HCT116 (cell line): ENCODE measurements at regions not wholly inside any gene's neighbourhood (a gene's known extent, or its start where the extent isn't known, plus 50 kb on each side); places are given as distances from the start of the nearest gene placed in this dataset.

Experiments
- ATAC-seq: fragments of 200-7000 bp; cut with Tn5 transposase; 2 replicates; pipeline ENCODE4 v1.9.1; 2020; ENCODE audit warnings: mild to moderate bottlenecking, moderate library complexity
- BruUV-seq: library from RNA; stranded (reverse); fragments of 400-500 nt; replicated peaks from 2 replicates; lab custom pipeline; 2021; lab: Mats Ljungman, UMichigan
- CTCF ChIA-PET: fragments of 300-600 bp; sonication (Branson Sonifier 250); formaldehyde crosslinking; loops from one replicate; lab custom pipeline; 2021; ENCODE audit warnings: antibody characterized with exemption; lab: Charles Lee
- POLR2A ChIA-PET: fragments of 300-600, 350-600 bp; sonication (Branson Sonifier 250); formaldehyde crosslinking; loops from one replicate; lab custom pipeline; 2021; ENCODE audit warnings: antibody characterized with exemption; lab: Charles Lee
- RAD21 ChIA-PET, 2 experiments: fragments of 300-600 bp; sonication (Branson Sonifier 250); formaldehyde crosslinking; loops; one replicate each; lab custom pipeline; 2023; ENCODE audit warnings: low total read pairs in 2 of 2; ENCODE audit not compliant: uncharacterized antibody in 2 of 2, unreplicated experiment in 2 of 2, low non-redundant PET in 1 of 2; lab: Charles Lee
- DNase-seq: peaks from one replicate; pipeline ENCODE4 v3.0.0-alpha.2; 2010; ENCODE audit warnings: low read depth, low spot score
- H2AFZ ChIP-seq: fragments of 200-600 bp; shearing (Covaris generic), sonication (generic); 2 replicates; pipeline ENCODE4 v1.6.1; 2017; ENCODE audit warnings: low read depth, mixed run types, mixed read lengths, antibody characterized with exemption, low read length; ENCODE audit not compliant: poor library complexity, severe bottlenecking
- H3K27ac ChIP-seq: 2 replicates; pipeline ENCODE4 v1.5.1; 2012; ENCODE audit warnings: low read depth, low read length
- H3K27me3 ChIP-seq: fragments of 200-600 bp; sonication (generic); 2 replicates; pipeline ENCODE4 v1.6.1; 2016; ENCODE audit warnings: mixed run types, low read length, mixed read lengths; ENCODE audit not compliant: insufficient read depth
- H3K36me3 ChIP-seq, 2 experiments: fragments of 200-500 bp in 1 of 2; fragments of 200-600 bp in 1 of 2; sonication (Bioruptor generic) in 1 of 2; sonication (generic) in 1 of 2; 2 replicates each; pipeline versions ENCODE4 v1.5.1 to v1.6.1; 2014 to 2016; ENCODE audit warnings: low read length in 2 of 2, inconsistent platforms in 1 of 2, mixed read lengths in 1 of 2, mixed run types in 1 of 2; ENCODE audit not compliant: insufficient read depth in 2 of 2, control insufficient read depth in 1 of 2
- H3K4me1 ChIP-seq, 2 experiments: fragments of 200-600 bp in 1 of 2; sonication (generic) in 1 of 2; 2 replicates each; pipeline versions ENCODE4 v1.5.1 to v1.6.1; 2012 to 2017; ENCODE audit warnings: low read length in 2 of 2, inconsistent platforms in 1 of 2, mild to moderate bottlenecking in 1 of 2, mixed read lengths in 1 of 2, mixed run types in 1 of 2, moderate library complexity in 1 of 2; ENCODE audit not compliant: insufficient read depth in 2 of 2, control insufficient read depth in 1 of 2
- H3K4me2 ChIP-seq: fragments of 200-600 bp; sonication (generic); 2 replicates; pipeline ENCODE4 v1.6.1; 2017; ENCODE audit warnings: mixed run types, low read length, mixed read lengths
- H3K4me3 ChIP-seq, 2 experiments: fragments of 200-600 bp in 1 of 2; sonication (generic) in 1 of 2; replicated peaks in 1 of 2; 2 replicates each; pipeline ENCODE4 v1.5.1; 2011 to 2016; ENCODE audit warnings: low read length in 2 of 2, control low read depth in 1 of 2, low read depth in 1 of 2, mild to moderate bottlenecking in 1 of 2, mixed read lengths in 1 of 2, mixed run types in 1 of 2
- H3K79me2 ChIP-seq: fragments of 200-600 bp; sonication (generic); 2 replicates; pipeline ENCODE4 v1.6.1; 2017; ENCODE audit warnings: mild to moderate bottlenecking, mixed run types, low read length, moderate library complexity, mixed read lengths; ENCODE audit not compliant: insufficient read depth
- H3K9ac ChIP-seq: fragments of 200-600 bp; sonication (generic); 2 replicates; pipeline ENCODE4 v1.6.1; 2016; ENCODE audit warnings: low read length, mixed read lengths
- H3K9me2 ChIP-seq: fragments of 200-600 bp; sonication (generic), shearing (Covaris generic); 2 replicates; pipeline ENCODE4 v1.6.1; 2017; ENCODE audit warnings: mixed run types, mild to moderate bottlenecking, moderate library complexity; ENCODE audit not compliant: insufficient read depth
- H3K9me3 ChIP-seq, 2 experiments: fragments of 200-500 bp in 1 of 2; fragments of 200-600 bp in 1 of 2; sonication (Bioruptor generic) in 1 of 2; sonication (generic) in 1 of 2; 2 replicates each; pipeline ENCODE4 v1.6.1; 2014 to 2017; ENCODE audit warnings: low read length in 2 of 2, mixed read lengths in 2 of 2, inconsistent platforms in 1 of 2, low read depth in 1 of 2, mild to moderate bottlenecking in 1 of 2, mixed run types in 1 of 2, moderate library complexity in 1 of 2; ENCODE audit not compliant: control insufficient read depth in 1 of 2, insufficient read depth in 1 of 2
- H4K20me1 ChIP-seq: fragments of 200-600 bp; sonication (generic), shearing (Covaris generic); 2 replicates; pipeline ENCODE4 v1.6.1; 2017; ENCODE audit warnings: mixed run types, mild to moderate bottlenecking, moderate library complexity; ENCODE audit not compliant: insufficient read depth
- MAX ChIP-seq: IDR thresholded peaks from 2 replicates; pipeline ENCODE4 v1.6.1; 2012
- POLR2A ChIP-seq: IDR thresholded peaks from 2 replicates; pipeline ENCODE4 v1.7.0; 2011; ENCODE audit warnings: borderline replicate concordance; ENCODE audit not compliant: insufficient read depth, insufficient read length; ENCODE audit errors: extremely low read depth
- intact Hi-C: fragments of 100-400 bp; cut with micrococcal nuclease; formaldehyde crosslinking; loops from 2 replicates; pipeline ENCODE4 v1.10.0; 2022
- TF ChIP-seq, protein P1 (sequence below): IDR thresholded peaks from 2 replicates; pipeline ENCODE4 v1.6.1; 2011; ENCODE audit warnings: mild to moderate bottlenecking, low read length, moderate library complexity; ENCODE audit not compliant: insufficient replicate concordance; ENCODE audit errors: extremely low read depth

DNA sequence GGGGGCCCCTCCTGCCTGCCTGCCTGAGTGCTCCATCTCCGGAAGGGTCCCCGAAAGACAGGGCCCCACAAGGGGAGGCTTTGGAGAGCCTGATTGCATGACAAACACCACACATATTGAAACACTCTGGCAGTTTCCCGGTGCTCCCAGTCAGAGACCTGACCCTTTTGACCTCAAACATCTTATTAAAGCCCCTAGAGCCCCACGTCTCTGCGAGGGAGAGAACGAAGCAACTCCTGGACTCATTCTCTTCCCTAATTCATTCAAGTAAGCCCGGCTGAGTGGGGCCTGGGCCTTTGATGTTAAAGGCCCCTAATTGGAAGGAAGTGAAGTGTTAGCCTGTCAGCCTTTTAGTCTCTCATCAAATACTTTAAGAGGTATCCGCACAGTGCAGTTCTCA, 335.6 kb downstream of the CYRIA start:
- no TSS peak for BruUV-seq
- ChIA-PET POLR2A (no interaction called here), RAD21 (no interaction called here), CTCF (no interaction called here)
- ATAC-seq (no peak), DNase-seq (no peak)
- Histone ChIP-seq H3K4me1 (no peaks in the 10 kb centered on the region), H2AFZ (no peak overlapping the region), H3K4me2 (no peak overlapping the region), H3K4me3 (no peak overlapping the region), H3K36me3 (no peaks in the 10 kb centered on the region), H3K9ac (no peak overlapping the region), H3K27me3 (peaks cover 9% of the 10 kb centered on the region; the same call in 1 of the 2 replicates), H3K79me2 (no peaks in the 10 kb centered on the region), H3K27ac (no peak overlapping the region), H4K20me1 (no peaks in the 10 kb centered on the region; the same call in 1 of the 2 replicates), H3K9me2 (no peaks in the 10 kb centered on the region), H3K9me3 (no peaks in the 10 kb centered on the region)
- no peak for TF ChIP-seq POLR2A
- intact Hi-C loops: no loop called here

DNA sequence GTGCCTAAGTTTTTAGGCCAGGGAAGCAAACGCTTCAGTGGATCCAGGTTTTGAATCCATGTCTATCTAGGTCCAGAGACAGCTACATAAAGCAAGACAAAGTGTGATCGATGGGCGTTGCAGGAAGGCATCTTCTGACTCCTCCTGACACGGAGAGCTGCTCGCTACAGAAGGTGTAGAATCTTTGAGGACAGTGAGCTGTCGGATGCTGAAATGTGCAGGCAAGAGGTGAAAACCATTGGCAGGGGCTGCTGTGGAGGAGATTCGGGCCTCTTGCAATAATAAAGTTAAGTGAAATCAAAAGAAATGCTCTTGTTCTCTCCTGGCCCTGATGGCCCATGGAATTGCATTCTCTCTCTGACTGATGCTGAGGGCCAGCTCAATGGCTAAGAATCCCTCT, 336.2 kb downstream of the CYRIA start:
- H3K36me3 ChIP-seq: no peaks in the 10 kb centered on the region
- no peak overlapping the region for H3K4me2 ChIP-seq
- H3K4me1 ChIP-seq: no peaks in the 10 kb centered on the region
- H3K4me3 ChIP-seq: no peak overlapping the region
- no peak for ATAC-seq
- DNase-seq: no peak
- H3K27ac ChIP-seq: no peak overlapping the region
- H4K20me1 ChIP-seq: no peaks in the 10 kb centered on the region; the same call in 1 of the 2 replicates
- H3K27me3 ChIP-seq: peaks cover 9% of the 10 kb centered on the region; the same call in 1 of the 2 replicates
- no peak overlapping the region for H2AFZ ChIP-seq
- CTCF ChIA-PET: no interaction called here
- H3K9ac ChIP-seq: no peak overlapping the region
- intact Hi-C loops: no loop called here
- no peaks in the 10 kb centered on the region for H3K9me2 ChIP-seq
- POLR2A ChIA-PET: no interaction called here
- H3K9me3 ChIP-seq: no peaks in the 10 kb centered on the region
- no TSS peak for BruUV-seq
- TF ChIP-seq, protein P1, sequence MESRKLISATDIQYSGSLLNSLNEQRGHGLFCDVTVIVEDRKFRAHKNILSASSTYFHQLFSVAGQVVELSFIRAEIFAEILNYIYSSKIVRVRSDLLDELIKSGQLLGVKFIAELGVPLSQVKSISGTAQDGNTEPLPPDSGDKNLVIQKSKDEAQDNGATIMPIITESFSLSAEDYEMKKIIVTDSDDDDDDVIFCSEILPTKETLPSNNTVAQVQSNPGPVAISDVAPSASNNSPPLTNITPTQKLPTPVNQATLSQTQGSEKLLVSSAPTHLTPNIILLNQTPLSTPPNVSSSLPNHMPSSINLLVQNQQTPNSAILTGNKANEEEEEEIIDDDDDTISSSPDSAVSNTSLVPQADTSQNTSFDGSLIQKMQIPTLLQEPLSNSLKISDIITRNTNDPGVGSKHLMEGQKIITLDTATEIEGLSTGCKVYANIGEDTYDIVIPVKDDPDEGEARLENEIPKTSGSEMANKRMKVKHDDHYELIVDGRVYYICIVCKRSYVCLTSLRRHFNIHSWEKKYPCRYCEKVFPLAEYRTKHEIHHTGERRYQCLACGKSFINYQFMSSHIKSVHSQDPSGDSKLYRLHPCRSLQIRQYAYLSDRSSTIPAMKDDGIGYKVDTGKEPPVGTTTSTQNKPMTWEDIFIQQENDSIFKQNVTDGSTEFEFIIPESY: no peak
- no peak for TF ChIP-seq MAX
- RAD21 ChIA-PET: no interaction called here
- H3K79me2 ChIP-seq: no peaks in the 10 kb centered on the region
